H9 (cell line): ENCODE measurements at regions not wholly inside any gene's neighbourhood (a gene's known extent, or its start where the extent isn't known, plus 50 kb on each side); places are given as distances from the start of the nearest gene placed in this dataset.

Source experiments
- DNase-seq: peaks from one replicate; pipeline ENCODE4 v3.0.0-alpha.2; 2017
- H2AFZ ChIP-seq: one replicate; pipeline ENCODE4 v1.6.1; 2013; ENCODE audit warnings: mild to moderate bottlenecking, low read length, control low read depth, moderate library complexity
- H2AK5ac ChIP-seq: 2 replicates; pipeline ENCODE4 v1.6.1; 2013; ENCODE audit warnings: low read length, control low read depth, mixed read lengths; ENCODE audit not compliant: insufficient read length
- H2BK120ac ChIP-seq: one replicate; pipeline ENCODE4 v1.6.1; 2013; ENCODE audit warnings: low read depth, mild to moderate bottlenecking, low read length, control low read depth, inconsistent platforms; ENCODE audit not compliant: poor library complexity, severe bottlenecking
- H2BK12ac ChIP-seq: 2 replicates; pipeline ENCODE4 v1.6.1; 2013; ENCODE audit warnings: low read length, control low read depth, mixed read lengths, low read depth; ENCODE audit not compliant: insufficient read length
- H2BK15ac ChIP-seq: 2 replicates; pipeline ENCODE4 v1.6.1; 2013; ENCODE audit warnings: low read depth, low read length, control low read depth
- H2BK20ac ChIP-seq: one replicate; pipeline ENCODE4 v1.6.1; 2013; ENCODE audit warnings: low read depth, mild to moderate bottlenecking, low read length, control low read depth, inconsistent platforms; ENCODE audit not compliant: poor library complexity, severe bottlenecking
- H2BK5ac ChIP-seq: 2 replicates; pipeline ENCODE4 v1.6.1; 2013; ENCODE audit warnings: low read length, control low read depth, mixed read lengths; ENCODE audit not compliant: insufficient read length
- H3K14ac ChIP-seq: 2 replicates; pipeline ENCODE4 v1.6.1; 2013; ENCODE audit warnings: low read length, control low read depth; ENCODE audit not compliant: insufficient read depth
- H3K18ac ChIP-seq: 2 replicates; pipeline ENCODE4 v1.6.1; 2013; ENCODE audit warnings: low read depth, mild to moderate bottlenecking, mixed read lengths, low read length, control low read depth; ENCODE audit not compliant: insufficient read length
- H3K23ac ChIP-seq: 2 replicates; pipeline ENCODE4 v1.6.1; 2013; ENCODE audit warnings: low read length, control low read depth, mixed read lengths, low read depth; ENCODE audit not compliant: insufficient read length
- H3K23me2 ChIP-seq: 2 replicates; pipeline ENCODE4 v1.6.1; 2013; ENCODE audit warnings: low read depth, mild to moderate bottlenecking, mixed read lengths, low read length, control low read depth; ENCODE audit not compliant: insufficient read length, poor library complexity, severe bottlenecking
- H3K27ac ChIP-seq: 2 replicates; pipeline ENCODE4 v1.5.1; 2013; ENCODE audit warnings: low read length, control low read depth, mixed read lengths, low read depth; ENCODE audit not compliant: insufficient read length
- H3K27me3 ChIP-seq: 2 replicates; pipeline ENCODE4 v1.6.1; 2013; ENCODE audit warnings: low read length, control low read depth, inconsistent platforms; ENCODE audit not compliant: insufficient read depth
- H3K4ac ChIP-seq: 2 replicates; pipeline ENCODE4 v1.6.1; 2013; ENCODE audit warnings: low read depth, mild to moderate bottlenecking, control low read depth, inconsistent platforms, low read length, moderate library complexity
- H3K4me1 ChIP-seq: 2 replicates; pipeline ENCODE4 v1.6.1; 2013; ENCODE audit warnings: low read length, control low read depth, inconsistent platforms; ENCODE audit not compliant: insufficient read depth
- H3K4me2 ChIP-seq: 2 replicates; pipeline ENCODE4 v1.6.1; 2013; ENCODE audit warnings: low read length, control low read depth, mixed read lengths; ENCODE audit not compliant: insufficient read length, insufficient read depth
- H3K56ac ChIP-seq: 2 replicates; pipeline ENCODE4 v1.6.1; 2013; ENCODE audit warnings: low read depth, mild to moderate bottlenecking, mixed read lengths, low read length, control low read depth; ENCODE audit not compliant: insufficient read length
- H3K79me1 ChIP-seq: 2 replicates; pipeline ENCODE4 v1.6.1; 2013; ENCODE audit warnings: low read depth, mild to moderate bottlenecking, moderate library complexity, low read length, control low read depth, inconsistent platforms; ENCODE audit not compliant: insufficient read depth, poor library complexity, severe bottlenecking
- H3K79me2 ChIP-seq: 2 replicates; pipeline ENCODE4 v1.6.1; 2013; ENCODE audit warnings: low read length, control low read depth, inconsistent platforms; ENCODE audit not compliant: insufficient read depth
- H3K9ac ChIP-seq: 2 replicates; pipeline ENCODE4 v1.6.1; 2013; ENCODE audit warnings: low read length, control low read depth, mixed read lengths; ENCODE audit not compliant: insufficient read length; ENCODE audit errors: extremely low read depth
- H3K9me3 ChIP-seq: one replicate; pipeline ENCODE4 v1.6.1; 2013; ENCODE audit warnings: low read depth, low read length, inconsistent platforms; ENCODE audit not compliant: control insufficient read depth
- H3T11ph ChIP-seq: one replicate; pipeline ENCODE4 v1.6.1; 2013; ENCODE audit warnings: mild to moderate bottlenecking, low read length, control low read depth, inconsistent platforms
- H4K20me1 ChIP-seq: one replicate; pipeline ENCODE4 v1.6.1; 2013; ENCODE audit not compliant: control insufficient read depth, insufficient read length, insufficient read depth
- H4K5ac ChIP-seq: 2 replicates; pipeline ENCODE4 v1.6.1; 2013; ENCODE audit warnings: low read depth, mild to moderate bottlenecking, mixed read lengths, low read length, control low read depth; ENCODE audit not compliant: insufficient read length
- H4K8ac ChIP-seq: replicated peaks from 2 replicates; pipeline ENCODE4 v1.6.1; 2013; ENCODE audit warnings: low read length, control low read depth, mixed read lengths, low read depth; ENCODE audit not compliant: insufficient read length
- H4K91ac ChIP-seq: 2 replicates; pipeline ENCODE4 v1.6.1; 2013; ENCODE audit warnings: low read depth, mild to moderate bottlenecking, moderate library complexity, mixed read lengths, low read length, control low read depth; ENCODE audit not compliant: insufficient read length
- H3K27ac Mint-ChIP-seq, 3 experiments: 2 replicates in 2 of 3; 3 replicates in 1 of 3; pipeline ENCODE4 v1.8.0; 2020 to 2021; ENCODE audit warnings: mixed read lengths in 3 of 3, mild to moderate bottlenecking in 1 of 3, moderate library complexity in 1 of 3
- H3K27me3 Mint-ChIP-seq: 2 replicates; pipeline ENCODE4 v1.8.0; 2021; ENCODE audit warnings: low read depth, mild to moderate bottlenecking, moderate library complexity, mixed read lengths
- H3K36me3 Mint-ChIP-seq, 3 experiments: 2 replicates in 2 of 3; 3 replicates in 1 of 3; pipeline ENCODE4 v1.8.0; 2020 to 2021; ENCODE audit warnings: low read depth in 3 of 3, mixed read lengths in 3 of 3; ENCODE audit not compliant: insufficient read depth in 1 of 3
- H3K4me1 Mint-ChIP-seq, 2 experiments: 2 replicates each; pipeline ENCODE4 v1.8.0; 2020; ENCODE audit warnings: mixed read lengths in 2 of 2
- H3K4me3 Mint-ChIP-seq, 2 experiments: 2 replicates in 1 of 2; 3 replicates in 1 of 2; pipeline ENCODE4 v1.8.0; 2020 to 2021; ENCODE audit warnings: mild to moderate bottlenecking in 2 of 2, mixed read lengths in 2 of 2, moderate library complexity in 1 of 2
- H3K9me3 Mint-ChIP-seq, 2 experiments: 2 replicates in 1 of 2; 3 replicates in 1 of 2; pipeline ENCODE4 v1.8.0; 2020; ENCODE audit warnings: mild to moderate bottlenecking in 2 of 2, mixed read lengths in 2 of 2, moderate library complexity in 1 of 2
- WGBS: extraction: QIAGEN DNeasy Blood & Tissue Kit; methylation state at CpG from one replicate; pipeline ENCODE4 v1.1.7; 2013; ENCODE audit warnings: missing lambda C conversion rate, low lambda C conversion rate, mixed read lengths; ENCODE audit not compliant: insufficient read length; ENCODE audit errors: extremely low coverage; 5-methylcytosine and 5-hydroxymethylcytosine counted together
- TF ChIP-seq, protein P1 (sequence below): fragments of 200-600 bp; sonication (generic); conservative IDR thresholded peaks from 3 replicates; pipeline ENCODE4 v1.8.0; 2021; ENCODE audit warnings: antibody characterized with exemption, mild to moderate bottlenecking

- H3K79me2 ChIP-seq: no peaks in the 10 kb centered on the region
- no peak overlapping the region for H3K23ac ChIP-seq
- H2BK20ac ChIP-seq: no peak overlapping the region
- no peaks in the 10 kb centered on the region for H3K27me3 ChIP-seq
- H3K56ac ChIP-seq: no peak overlapping the region
- H3K9me3 ChIP-seq: no peaks in the 10 kb centered on the region
- no peaks in the 10 kb centered on the region for H4K20me1 ChIP-seq
- H3K27me3 Mint-ChIP-seq: no peaks in the 10 kb centered on the region
- H3K4me2 ChIP-seq: no peak overlapping the region
- DNase-seq: no peak
- no peak overlapping the region for H2BK15ac ChIP-seq
- no peak overlapping the region for H4K8ac ChIP-seq
- TF ChIP-seq, protein P1, sequence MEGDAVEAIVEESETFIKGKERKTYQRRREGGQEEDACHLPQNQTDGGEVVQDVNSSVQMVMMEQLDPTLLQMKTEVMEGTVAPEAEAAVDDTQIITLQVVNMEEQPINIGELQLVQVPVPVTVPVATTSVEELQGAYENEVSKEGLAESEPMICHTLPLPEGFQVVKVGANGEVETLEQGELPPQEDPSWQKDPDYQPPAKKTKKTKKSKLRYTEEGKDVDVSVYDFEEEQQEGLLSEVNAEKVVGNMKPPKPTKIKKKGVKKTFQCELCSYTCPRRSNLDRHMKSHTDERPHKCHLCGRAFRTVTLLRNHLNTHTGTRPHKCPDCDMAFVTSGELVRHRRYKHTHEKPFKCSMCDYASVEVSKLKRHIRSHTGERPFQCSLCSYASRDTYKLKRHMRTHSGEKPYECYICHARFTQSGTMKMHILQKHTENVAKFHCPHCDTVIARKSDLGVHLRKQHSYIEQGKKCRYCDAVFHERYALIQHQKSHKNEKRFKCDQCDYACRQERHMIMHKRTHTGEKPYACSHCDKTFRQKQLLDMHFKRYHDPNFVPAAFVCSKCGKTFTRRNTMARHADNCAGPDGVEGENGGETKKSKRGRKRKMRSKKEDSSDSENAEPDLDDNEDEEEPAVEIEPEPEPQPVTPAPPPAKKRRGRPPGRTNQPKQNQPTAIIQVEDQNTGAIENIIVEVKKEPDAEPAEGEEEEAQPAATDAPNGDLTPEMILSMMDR: no peak
- no peak overlapping the region for H3K4me3 Mint-ChIP-seq
- no peak overlapping the region for H4K5ac ChIP-seq
- H3K18ac ChIP-seq: no peak overlapping the region
- H3K4me1 Mint-ChIP-seq: no peaks in the 10 kb centered on the region
- no peak overlapping the region for H3T11ph ChIP-seq
- no peaks in the 10 kb centered on the region for H3K23me2 ChIP-seq
- no peak overlapping the region for H2BK120ac ChIP-seq
- H2AFZ ChIP-seq: no peak overlapping the region
- no peaks in the 10 kb centered on the region for H3K79me1 ChIP-seq
- H3K9me3 Mint-ChIP-seq: no peaks in the 10 kb centered on the region
- no CpG with 5 or more reads among the region's 3 CpGs for WGBS
- H3K4me1 ChIP-seq: no peaks in the 10 kb centered on the region
- no peak overlapping the region for H3K27ac Mint-ChIP-seq
- H2AK5ac ChIP-seq: no peak overlapping the region
- H3K36me3 Mint-ChIP-seq: no peaks in the 10 kb centered on the region
- no peak overlapping the region for H3K9ac ChIP-seq
- no peak overlapping the region for H3K4ac ChIP-seq
- H2BK5ac ChIP-seq: no peak overlapping the region
- no peak overlapping the region for H3K14ac ChIP-seq
- H3K27ac ChIP-seq: no peak overlapping the region
- H2BK12ac ChIP-seq: no peak overlapping the region
- H4K91ac ChIP-seq: no peak overlapping the region
Measured at GRCh38 chr10:36638462-36639155, 486.8 kb upstream of the ANKRD30A start.
